GM12891 (cell line): ENCODE measurements at regions not wholly inside any gene's neighbourhood (a gene's known extent, or its start where the extent isn't known, plus 50 kb on each side); places are given as distances from the start of the nearest gene placed in this dataset.
A peak's percentile ranks its signal among the peaks of the same experiment; 100 is the strongest.

Experiments used
- DNase-seq: peaks from one replicate; pipeline ENCODE4 v3.0.0; 2011; ENCODE audit warnings: low spot score; ENCODE audit not compliant: insufficient read length
- FAIRE-seq: peaks from 2 replicates; lab custom pipeline; 2011; peaks lifted over from hg19 to GRCh38; lab: Jason Lieb, UNC
- PAX5 ChIP-seq: IDR thresholded peaks from 2 replicates; pipeline ENCODE4 v1.6.1; 2011; ENCODE audit warnings: low read length, moderate library complexity, mild to moderate bottlenecking; ENCODE audit not compliant: insufficient read depth, severe bottlenecking
- POLR2A ChIP-seq: IDR thresholded peaks from 2 replicates; pipeline ENCODE4 v1.6.1; 2011; ENCODE audit warnings: low read depth, low read length, control low read depth
- POLR2AphosphoS5 ChIP-seq: IDR thresholded peaks from 2 replicates; pipeline ENCODE4 v1.6.1; 2011; ENCODE audit warnings: low read depth, low read length, control low read depth
- POU2F2 ChIP-seq: IDR thresholded peaks from 2 replicates; pipeline ENCODE4 v1.6.1; 2011; ENCODE audit warnings: low read depth, mild to moderate bottlenecking, control low read depth, low read length, moderate library complexity
- SPI1 ChIP-seq: IDR thresholded peaks from 2 replicates; pipeline ENCODE4 v1.6.1; 2011; ENCODE audit warnings: low read depth, low read length, control low read depth
- TAF1 ChIP-seq: IDR thresholded peaks from 2 replicates; pipeline ENCODE4 v1.6.1; 2011; ENCODE audit warnings: low read depth, low read length, control low read depth

GRCh38 chr12:107826276-107826675 lies 51.8 kb downstream of the ASCL4 start:
- FAIRE-seq (no peak), DNase-seq (no peak)
- TF ChIP-seq POLR2AphosphoS5 (no peak), SPI1 (no peak), TAF1 (no peak), POLR2A (no peak), POU2F2 (no peak), PAX5 (no peak)

GRCh38 chr12:107829271-107829670 lies 54.8 kb downstream of the ASCL4 start:
- no peak for FAIRE-seq
- no peak for TF ChIP-seq POLR2A
- TF ChIP-seq TAF1 = no peak
- TF ChIP-seq SPI1 = no peak
- no peak for DNase-seq

- no peak for FAIRE-seq
- TF ChIP-seq TAF1 (no peak), PAX5 (no peak), POU2F2 (no peak), POLR2A (no peak), SPI1 (no peak), POLR2AphosphoS5 (no peak)
- no peak for DNase-seq
Observed at GRCh38 chr12:107832441-107832840, 57.9 kb downstream of the ASCL4 start.

GRCh38 chr12:107840186-107840585 lies 65.7 kb downstream of the ASCL4 start:
- TF ChIP-seq POLR2A (no peak), POU2F2 (no peak)
- FAIRE-seq = no peak
- DNase-seq = no peak

GRCh38 chr12:107843351-107844311 lies 69.1 kb downstream of the ASCL4 start:
- DNase-seq (peak; percentile 10), FAIRE-seq (no peak)
- no peak for TF ChIP-seq SPI1
- no peak for TF ChIP-seq POLR2A
- no peak for TF ChIP-seq TAF1
- no peak for TF ChIP-seq PAX5
- TF ChIP-seq POLR2AphosphoS5 = no peak
- no peak for TF ChIP-seq POU2F2

GRCh38 chr12:107844312-107844921 lies 69.9 kb downstream of the ASCL4 start:
- no peak for TF ChIP-seq SPI1
- no peak for TF ChIP-seq POLR2AphosphoS5
- no peak for TF ChIP-seq PAX5
- TF ChIP-seq TAF1 = no peak
- no peak for TF ChIP-seq POLR2A
- no peak for TF ChIP-seq POU2F2
- no peak for FAIRE-seq
- DNase-seq = peak; percentile 19

GRCh38 chr12:107845226-107845979 lies 70.9 kb downstream of the ASCL4 start:
- DNase-seq = no peak
- FAIRE-seq = no peak
- TF ChIP-seq POLR2AphosphoS5 = no peak
- no peak for TF ChIP-seq PAX5
- no peak for TF ChIP-seq POU2F2
- TF ChIP-seq TAF1 = no peak
- TF ChIP-seq POLR2A = no peak
- no peak for TF ChIP-seq SPI1

GRCh38 chr12:107845980-107846659 lies 71.6 kb downstream of the ASCL4 start:
- TF ChIP-seq POLR2AphosphoS5 (no peak), POU2F2 (no peak), POLR2A (no peak), TAF1 (no peak), SPI1 (no peak), PAX5 (no peak)
- FAIRE-seq (no peak), DNase-seq (no peak)
